HEK293 (cell line): ENCODE measurements at regions not wholly inside any gene's neighbourhood (a gene's known extent, or its start where the extent isn't known, plus 50 kb on each side); places are given as distances from the start of the nearest gene placed in this dataset.

Experiments used
- CTCF ChIA-PET: fragments of 350-600 bp; formaldehyde crosslinking; extraction: SDS; loops from one replicate; lab custom pipeline; 2021; ENCODE audit warnings: antibody characterized with exemption; lab: Yijun Ruan, JAX
- POLR2A ChIA-PET: fragments of 300-600 bp; formaldehyde crosslinking; extraction: SDS; loops from one replicate; lab custom pipeline; 2020; ENCODE audit warnings: antibody characterized with exemption, inconsistent platforms; lab: Yijun Ruan, JAX
- H3K27ac ChIP-seq: fragments of 200-500 bp; sonication (Bioruptor generic); 2 replicates; pipeline ENCODE4 v1.5.1; 2014; ENCODE audit warnings: low read depth, low read length, control low read depth, inconsistent platforms; ENCODE audit errors: extremely low read depth
- H3K36me3 ChIP-seq, 2 experiments: fragments of 200-500 bp in 1 of 2; sonication (Bioruptor generic) in 1 of 2; 1 replicate in 1 of 2; 2 replicates in 1 of 2; pipeline ENCODE4 v1.5.1; 2014 to 2017; ENCODE audit warnings: inconsistent platforms in 2 of 2, low read length in 2 of 2; ENCODE audit not compliant: control insufficient read depth in 2 of 2, insufficient read depth in 1 of 2
- H3K4me1 ChIP-seq: fragments of 200-500 bp; sonication (Bioruptor generic); 2 replicates; pipeline ENCODE4 v1.5.1; 2014; ENCODE audit warnings: mild to moderate bottlenecking, low read length, inconsistent platforms; ENCODE audit not compliant: control insufficient read depth, insufficient read depth
- H3K4me3 ChIP-seq: 2 replicates; pipeline ENCODE4 v1.5.1; 2011; ENCODE audit warnings: low read depth, mild to moderate bottlenecking, control low read depth, low read length, moderate library complexity
- H3K9me3 ChIP-seq: fragments of 200-500 bp; sonication (Bioruptor generic); 2 replicates; pipeline ENCODE4 v1.5.1; 2014; ENCODE audit warnings: low read depth, low read length, inconsistent platforms; ENCODE audit not compliant: control insufficient read depth, insufficient read depth
- BCL11B ChIP-seq: fragments of 450-650 bp; formaldehyde crosslinking; IDR thresholded peaks from 2 replicates; pipeline ENCODE4 v1.5.1; 2016; ENCODE audit warnings: low read depth, missing biosample characterization, missing genetic modification characterization
- GLI4 ChIP-seq: fragments of 450-650 bp; formaldehyde crosslinking; IDR thresholded peaks from 2 replicates; pipeline ENCODE4 v1.5.1; 2016; ENCODE audit warnings: missing biosample characterization, missing genetic modification characterization
- KLF7 ChIP-seq: fragments of 450-650 bp; formaldehyde crosslinking; IDR thresholded peaks from 2 replicates; pipeline ENCODE4 v1.5.1; 2016; ENCODE audit warnings: missing biosample characterization, missing genetic modification characterization, borderline replicate concordance
- REST ChIP-seq: fragments of 450-650 bp; formaldehyde crosslinking; IDR thresholded peaks from 2 replicates; pipeline ENCODE4 v1.5.1; 2016; ENCODE audit warnings: missing biosample characterization, missing genetic modification characterization
- SP3 ChIP-seq: fragments of 450-650 bp; formaldehyde crosslinking; IDR thresholded peaks from 2 replicates; pipeline ENCODE4 v1.5.1; 2016; ENCODE audit warnings: missing biosample characterization, missing genetic modification characterization
- ZBTB17 ChIP-seq: fragments of 450-650 bp; formaldehyde crosslinking; IDR thresholded peaks from 2 replicates; pipeline ENCODE4 v1.5.1; 2016; ENCODE audit warnings: missing biosample characterization, missing genetic modification characterization
- ZNF112 ChIP-seq: fragments of 450-650 bp; formaldehyde crosslinking; IDR thresholded peaks from 2 replicates; pipeline ENCODE4 v1.5.0; 2017; ENCODE audit warnings: missing biosample characterization, missing genetic modification characterization
- ZNF18 ChIP-seq: fragments of 450-650 bp; formaldehyde crosslinking; IDR thresholded peaks from 2 replicates; pipeline ENCODE4 v1.5.1; 2016; ENCODE audit warnings: missing biosample characterization, missing genetic modification characterization
- ZNF433 ChIP-seq: fragments of 450-650 bp; formaldehyde crosslinking; IDR thresholded peaks from 2 replicates; pipeline ENCODE4 v1.5.1; 2016; ENCODE audit warnings: missing biosample characterization, missing genetic modification characterization, low read depth
- ZNF548 ChIP-seq: fragments of 450-650 bp; formaldehyde crosslinking; IDR thresholded peaks from 2 replicates; pipeline ENCODE4 v1.5.1; 2016; ENCODE audit warnings: missing biosample characterization, missing genetic modification characterization
- ZNF654 ChIP-seq: fragments of 450-650 bp; formaldehyde crosslinking; IDR thresholded peaks from 2 replicates; pipeline ENCODE4 v1.5.1; 2016; ENCODE audit warnings: low read depth, missing biosample characterization, missing genetic modification characterization
- ZNF660 ChIP-seq: fragments of 450-650 bp; IDR thresholded peaks from 2 replicates; pipeline ENCODE4 v1.5.1; 2018; ENCODE audit warnings: missing biosample characterization, mild to moderate bottlenecking, missing genetic modification characterization
- ZNF701 ChIP-seq: fragments of 450-650 bp; formaldehyde crosslinking; IDR thresholded peaks from 2 replicates; pipeline ENCODE4 v1.5.1; 2016; ENCODE audit warnings: missing biosample characterization, missing genetic modification characterization
- ZSCAN5A ChIP-seq: fragments of 450-650 bp; formaldehyde crosslinking; IDR thresholded peaks from 2 replicates; pipeline ENCODE4 v1.5.1; 2016; ENCODE audit warnings: missing biosample characterization, missing genetic modification characterization
- TF ChIP-seq, protein P1 (sequence below): fragments of 450-650 bp; formaldehyde crosslinking; IDR thresholded peaks from 2 replicates; pipeline ENCODE4 v1.5.1; 2017; ENCODE audit warnings: missing biosample characterization, missing genetic modification characterization
- TF ChIP-seq, protein P2 (sequence below): fragments of 450-650 bp; formaldehyde crosslinking; IDR thresholded peaks from 2 replicates; pipeline ENCODE4 v1.5.1; 2016; ENCODE audit warnings: missing biosample characterization, missing genetic modification characterization, low read depth

- TF ChIP-seq, protein P1, sequence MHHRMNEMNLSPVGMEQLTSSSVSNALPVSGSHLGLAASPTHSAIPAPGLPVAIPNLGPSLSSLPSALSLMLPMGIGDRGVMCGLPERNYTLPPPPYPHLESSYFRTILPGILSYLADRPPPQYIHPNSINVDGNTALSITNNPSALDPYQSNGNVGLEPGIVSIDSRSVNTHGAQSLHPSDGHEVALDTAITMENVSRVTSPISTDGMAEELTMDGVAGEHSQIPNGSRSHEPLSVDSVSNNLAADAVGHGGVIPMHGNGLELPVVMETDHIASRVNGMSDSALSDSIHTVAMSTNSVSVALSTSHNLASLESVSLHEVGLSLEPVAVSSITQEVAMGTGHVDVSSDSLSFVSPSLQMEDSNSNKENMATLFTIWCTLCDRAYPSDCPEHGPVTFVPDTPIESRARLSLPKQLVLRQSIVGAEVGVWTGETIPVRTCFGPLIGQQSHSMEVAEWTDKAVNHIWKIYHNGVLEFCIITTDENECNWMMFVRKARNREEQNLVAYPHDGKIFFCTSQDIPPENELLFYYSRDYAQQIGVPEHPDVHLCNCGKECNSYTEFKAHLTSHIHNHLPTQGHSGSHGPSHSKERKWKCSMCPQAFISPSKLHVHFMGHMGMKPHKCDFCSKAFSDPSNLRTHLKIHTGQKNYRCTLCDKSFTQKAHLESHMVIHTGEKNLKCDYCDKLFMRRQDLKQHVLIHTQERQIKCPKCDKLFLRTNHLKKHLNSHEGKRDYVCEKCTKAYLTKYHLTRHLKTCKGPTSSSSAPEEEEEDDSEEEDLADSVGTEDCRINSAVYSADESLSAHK (tag by site-specific recombination), result no peak
- TF ChIP-seq ZNF112 (tag by site-specific recombination), result no peak
- no peak for TF ChIP-seq REST (tag by site-specific recombination)
- TF ChIP-seq, protein P2, sequence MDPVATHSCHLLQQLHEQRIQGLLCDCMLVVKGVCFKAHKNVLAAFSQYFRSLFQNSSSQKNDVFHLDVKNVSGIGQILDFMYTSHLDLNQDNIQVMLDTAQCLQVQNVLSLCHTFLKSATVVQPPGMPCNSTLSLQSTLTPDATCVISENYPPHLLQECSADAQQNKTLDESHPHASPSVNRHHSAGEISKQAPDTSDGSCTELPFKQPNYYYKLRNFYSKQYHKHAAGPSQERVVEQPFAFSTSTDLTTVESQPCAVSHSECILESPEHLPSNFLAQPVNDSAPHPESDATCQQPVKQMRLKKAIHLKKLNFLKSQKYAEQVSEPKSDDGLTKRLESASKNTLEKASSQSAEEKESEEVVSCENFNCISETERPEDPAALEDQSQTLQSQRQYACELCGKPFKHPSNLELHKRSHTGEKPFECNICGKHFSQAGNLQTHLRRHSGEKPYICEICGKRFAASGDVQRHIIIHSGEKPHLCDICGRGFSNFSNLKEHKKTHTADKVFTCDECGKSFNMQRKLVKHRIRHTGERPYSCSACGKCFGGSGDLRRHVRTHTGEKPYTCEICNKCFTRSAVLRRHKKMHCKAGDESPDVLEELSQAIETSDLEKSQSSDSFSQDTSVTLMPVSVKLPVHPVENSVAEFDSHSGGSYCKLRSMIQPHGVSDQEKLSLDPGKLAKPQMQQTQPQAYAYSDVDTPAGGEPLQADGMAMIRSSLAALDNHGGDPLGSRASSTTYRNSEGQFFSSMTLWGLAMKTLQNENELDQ, result no peak
- TF ChIP-seq ZNF654 (tag by site-specific recombination), result no peak
- TF ChIP-seq ZNF548 (tag by site-specific recombination), result no peak
- no peak for TF ChIP-seq BCL11B (tag by site-specific recombination)
These were observed 213.9 kb upstream of the SLITRK1 start (continued) for GRCh38 chr13:84096216-84096615.

GRCh38 chr13:84088996-84089395 is 206.7 kb upstream of the SLITRK1 start:
- Histone ChIP-seq H3K4me3 (no peak overlapping the region), H3K4me1 (no peaks in the 10 kb centered on the region), H3K9me3 (no peaks in the 10 kb centered on the region), H3K36me3 (no peaks in the 10 kb centered on the region), H3K27ac (no peak overlapping the region)
- TF ChIP-seq GLI4 (tag by site-specific recombination), result no peak
- TF ChIP-seq ZNF660 (tag by site-specific recombination), result no peak
- no peak for TF ChIP-seq BCL11B (tag by site-specific recombination)
- no peak for TF ChIP-seq ZSCAN5A (tag by site-specific recombination)
- TF ChIP-seq ZNF18 (tag by site-specific recombination), result no peak
- no peak for TF ChIP-seq KLF7 (tag by site-specific recombination)
- no peak for TF ChIP-seq ZNF701 (tag by site-specific recombination)
- TF ChIP-seq ZNF433 (tag by site-specific recombination), result no peak
- no peak for TF ChIP-seq SP3 (tag by site-specific recombination)
- no peak for TF ChIP-seq ZBTB17 (tag by site-specific recombination)
- ChIA-PET POLR2A (no interaction called here), CTCF (interaction anchor here (0.6 kb wide), 1 partner anchor 13 kb away, joined by 3 read pairs; no protein-coding TSS in a partner anchor)
